ENCODE measurements at regions not wholly inside any gene's neighbourhood (a gene's known extent, or its start where the extent isn't known, plus 50 kb on each side); places are given as distances from the start of the nearest gene placed in this dataset.

- H3K4me1 ChIP-seq (ENCODE audit: insufficient read depth, poor library complexity, severe bottlenecking), result no peaks in the 10 kb centered on the region
- H3K27me3 ChIP-seq (ENCODE audit: insufficient read depth, poor library complexity, severe bottlenecking), result no peaks in the 10 kb centered on the region
- no peak overlapping the region for H3K27ac ChIP-seq (ENCODE audit: poor library complexity, severe bottlenecking)
- DNase-seq (ENCODE audit: low spot score), result no peak
- no peaks in the 10 kb centered on the region for H3K36me3 ChIP-seq (ENCODE audit: low read depth)
- no peak for ATAC-seq (ENCODE audit: low read depth)
- H3K9me3 ChIP-seq (ENCODE audit: severe bottlenecking), result no peaks in the 10 kb centered on the region
- no peak for TF ChIP-seq CTCF (IDR thresholded peaks at IDR 0.05; ENCODE audit: poor library complexity, severe bottlenecking)
- no peak overlapping the region for H3K4me3 ChIP-seq (ENCODE audit: severe bottlenecking)
Observed at GRCh38 chr3:78013653-78014052, 973.8 kb downstream of the ROBO2 start.

GRCh38 chr3:78015856-78016255, 976.0 kb downstream of the ROBO2 start:
- DNase-seq (ENCODE audit: low spot score) (no peak), ATAC-seq (ENCODE audit: low read depth) (no peak)
- Histone ChIP-seq H3K4me1 (ENCODE audit: insufficient read depth, poor library complexity, severe bottlenecking) (no peaks in the 10 kb centered on the region), H3K27ac (ENCODE audit: poor library complexity, severe bottlenecking) (no peak overlapping the region), H3K9me3 (ENCODE audit: severe bottlenecking) (no peaks in the 10 kb centered on the region), H3K36me3 (ENCODE audit: low read depth) (no peaks in the 10 kb centered on the region), H3K27me3 (ENCODE audit: insufficient read depth, poor library complexity, severe bottlenecking) (no peaks in the 10 kb centered on the region), H3K4me3 (ENCODE audit: severe bottlenecking) (no peak overlapping the region)
- no peak for TF ChIP-seq CTCF (IDR thresholded peaks at IDR 0.05; ENCODE audit: poor library complexity, severe bottlenecking)

GRCh38 chr3:78021710-78022109, 981.8 kb downstream of the ROBO2 start:
- DNase-seq (ENCODE audit: low spot score) (no peak), ATAC-seq (ENCODE audit: low read depth) (no peak)
- H3K36me3 ChIP-seq (ENCODE audit: low read depth), result no peaks in the 10 kb centered on the region
- H3K27me3 ChIP-seq (ENCODE audit: insufficient read depth, poor library complexity, severe bottlenecking), result no peaks in the 10 kb centered on the region
- H3K27ac ChIP-seq (ENCODE audit: poor library complexity, severe bottlenecking), result no peak overlapping the region
- TF ChIP-seq CTCF (IDR thresholded peaks at IDR 0.05; ENCODE audit: poor library complexity, severe bottlenecking), result no peak
- H3K4me3 ChIP-seq (ENCODE audit: severe bottlenecking), result no peak overlapping the region
- no peaks in the 10 kb centered on the region for H3K4me1 ChIP-seq (ENCODE audit: insufficient read depth, poor library complexity, severe bottlenecking)
- H3K9me3 ChIP-seq (ENCODE audit: severe bottlenecking), result no peaks in the 10 kb centered on the region

GRCh38 chr3:78022232-78022631, 982.3 kb downstream of the ROBO2 start:
- ATAC-seq (ENCODE audit: low read depth), result no peak
- TF ChIP-seq CTCF (IDR thresholded peaks at IDR 0.05; ENCODE audit: poor library complexity, severe bottlenecking), result no peak
- H3K27ac ChIP-seq (ENCODE audit: poor library complexity, severe bottlenecking), result no peak overlapping the region
- DNase-seq (ENCODE audit: low spot score), result no peak
- no peaks in the 10 kb centered on the region for H3K9me3 ChIP-seq (ENCODE audit: severe bottlenecking)
- H3K27me3 ChIP-seq (ENCODE audit: insufficient read depth, poor library complexity, severe bottlenecking), result no peaks in the 10 kb centered on the region
- no peaks in the 10 kb centered on the region for H3K36me3 ChIP-seq (ENCODE audit: low read depth)
- H3K4me1 ChIP-seq (ENCODE audit: insufficient read depth, poor library complexity, severe bottlenecking), result no peaks in the 10 kb centered on the region
- H3K4me3 ChIP-seq (ENCODE audit: severe bottlenecking), result no peak overlapping the region

- Histone ChIP-seq H3K9me3 (ENCODE audit: severe bottlenecking) (no peaks in the 10 kb centered on the region), H3K27me3 (ENCODE audit: insufficient read depth, poor library complexity, severe bottlenecking) (no peaks in the 10 kb centered on the region), H3K36me3 (ENCODE audit: low read depth) (no peaks in the 10 kb centered on the region), H3K4me3 (ENCODE audit: severe bottlenecking) (no peak overlapping the region), H3K27ac (ENCODE audit: poor library complexity, severe bottlenecking) (no peak overlapping the region), H3K4me1 (ENCODE audit: insufficient read depth, poor library complexity, severe bottlenecking) (no peaks in the 10 kb centered on the region)
- no peak for ATAC-seq (ENCODE audit: low read depth)
- TF ChIP-seq CTCF (IDR thresholded peaks at IDR 0.05; ENCODE audit: poor library complexity, severe bottlenecking), result no peak
- no peak for DNase-seq (ENCODE audit: low spot score)
Observed at GRCh38 chr3:78023257-78023656, 983.4 kb downstream of the ROBO2 start.
